ENCODE measurements at regions not wholly inside any gene's neighbourhood (a gene's known extent, or its start where the extent isn't known, plus 50 kb on each side); places are given as distances from the start of the nearest gene placed in this dataset.

DNA sequence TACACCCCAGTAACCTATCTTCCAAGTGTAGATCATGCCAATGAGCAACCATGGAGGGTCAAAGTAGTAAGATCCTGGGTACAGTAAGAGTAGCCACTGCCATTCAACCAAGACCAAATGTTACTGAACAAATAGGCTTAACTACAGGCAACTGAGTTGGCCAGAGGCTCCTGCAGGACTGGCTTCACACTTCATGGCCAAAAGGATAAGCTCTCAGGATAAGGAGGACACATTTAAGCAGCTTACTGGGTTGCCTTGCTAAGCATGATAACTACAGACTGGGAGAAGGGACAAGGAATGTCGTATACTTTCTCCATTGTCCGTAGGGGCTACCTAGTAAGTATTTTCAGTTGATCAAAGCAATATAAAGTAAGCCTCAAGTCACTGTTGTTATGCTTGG is 174.7 kb downstream of the INO80D start:
- TF ChIP-seq, protein P1, sequence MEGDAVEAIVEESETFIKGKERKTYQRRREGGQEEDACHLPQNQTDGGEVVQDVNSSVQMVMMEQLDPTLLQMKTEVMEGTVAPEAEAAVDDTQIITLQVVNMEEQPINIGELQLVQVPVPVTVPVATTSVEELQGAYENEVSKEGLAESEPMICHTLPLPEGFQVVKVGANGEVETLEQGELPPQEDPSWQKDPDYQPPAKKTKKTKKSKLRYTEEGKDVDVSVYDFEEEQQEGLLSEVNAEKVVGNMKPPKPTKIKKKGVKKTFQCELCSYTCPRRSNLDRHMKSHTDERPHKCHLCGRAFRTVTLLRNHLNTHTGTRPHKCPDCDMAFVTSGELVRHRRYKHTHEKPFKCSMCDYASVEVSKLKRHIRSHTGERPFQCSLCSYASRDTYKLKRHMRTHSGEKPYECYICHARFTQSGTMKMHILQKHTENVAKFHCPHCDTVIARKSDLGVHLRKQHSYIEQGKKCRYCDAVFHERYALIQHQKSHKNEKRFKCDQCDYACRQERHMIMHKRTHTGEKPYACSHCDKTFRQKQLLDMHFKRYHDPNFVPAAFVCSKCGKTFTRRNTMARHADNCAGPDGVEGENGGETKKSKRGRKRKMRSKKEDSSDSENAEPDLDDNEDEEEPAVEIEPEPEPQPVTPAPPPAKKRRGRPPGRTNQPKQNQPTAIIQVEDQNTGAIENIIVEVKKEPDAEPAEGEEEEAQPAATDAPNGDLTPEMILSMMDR (IDR thresholded peaks at IDR 0.05; ENCODE audit: unreplicated experiment) = no peak
- peaks cover 24% of the 10 kb centered on the region for H3K27me3 Mint-ChIP-seq (ENCODE audit: insufficient read depth, unreplicated experiment)
- DNase-seq (ENCODE audit: unreplicated experiment) = no peak
- no TSS peak for BruUV-seq (replicated peaks)
- no peak overlapping the region for H3K4me3 Mint-ChIP-seq (ENCODE audit: unreplicated experiment)
- ChIA-PET POLR2A (interaction anchor here (0.7 to 1.6 kb wide), 2 partner anchors 14 to 32 kb away, joined by 3 read pairs; no protein-coding TSS in a partner anchor), CTCF (interaction anchor here (0.7 to 1.3 kb wide), 3 partner anchors 14 to 1208 kb away, joined by 3 to 5 read pairs (median 3); no protein-coding TSS in a partner anchor)
- no peak overlapping the region for H3K27ac Mint-ChIP-seq (ENCODE audit: low read depth, unreplicated experiment)
- H3K36me3 Mint-ChIP-seq (ENCODE audit: insufficient read depth, unreplicated experiment) = no peaks in the 10 kb centered on the region
- intact Hi-C loops (cut with micrococcal nuclease) = no loop called here
- no peaks in the 10 kb centered on the region for H3K4me1 Mint-ChIP-seq (ENCODE audit: insufficient read depth, unreplicated experiment)
- no peaks in the 10 kb centered on the region for H3K9me3 Mint-ChIP-seq (ENCODE audit: unreplicated experiment)

DNA sequence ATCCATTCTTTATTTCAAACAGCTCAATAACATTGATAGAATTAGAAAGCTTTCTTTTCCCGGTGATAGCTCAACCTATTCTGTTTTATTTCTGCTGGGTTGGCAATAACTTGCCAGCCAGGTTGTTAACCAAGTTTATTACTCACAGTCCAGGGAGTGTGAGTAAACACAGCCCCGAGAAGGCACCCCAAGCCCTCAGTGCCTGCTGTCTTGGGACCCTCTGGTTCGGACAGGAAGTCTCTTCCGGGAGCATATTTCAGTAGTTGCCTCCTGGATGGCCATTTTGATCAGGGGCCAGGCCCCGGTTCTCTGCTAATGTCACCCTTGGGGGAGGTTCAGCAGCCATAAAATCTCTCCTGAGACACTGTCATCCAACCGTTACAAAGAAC is 176.8 kb downstream of the INO80D start:
- Mint-ChIP-seq H3K27me3 (ENCODE audit: insufficient read depth, unreplicated experiment) (peaks cover 24% of the 10 kb centered on the region), H3K4me1 (ENCODE audit: insufficient read depth, unreplicated experiment) (no peaks in the 10 kb centered on the region), H3K4me3 (ENCODE audit: unreplicated experiment) (no peak overlapping the region), H3K9me3 (ENCODE audit: unreplicated experiment) (no peaks in the 10 kb centered on the region), H3K36me3 (ENCODE audit: insufficient read depth, unreplicated experiment) (no peaks in the 10 kb centered on the region), H3K27ac (ENCODE audit: low read depth, unreplicated experiment) (no peak overlapping the region)
- ChIA-PET POLR2A (no interaction called here), CTCF (interaction anchor here (1.0 to 2.1 kb wide), 2 partner anchors 18 to 1038 kb away, joined by 3 to 9 read pairs; no protein-coding TSS in a partner anchor)
- TF ChIP-seq, protein P1 (IDR thresholded peaks at IDR 0.05; ENCODE audit: unreplicated experiment) = no peak
- no TSS peak for BruUV-seq (replicated peaks)
- no peak for DNase-seq (ENCODE audit: unreplicated experiment)
- intact Hi-C loops (cut with micrococcal nuclease) = no loop called here

DNA sequence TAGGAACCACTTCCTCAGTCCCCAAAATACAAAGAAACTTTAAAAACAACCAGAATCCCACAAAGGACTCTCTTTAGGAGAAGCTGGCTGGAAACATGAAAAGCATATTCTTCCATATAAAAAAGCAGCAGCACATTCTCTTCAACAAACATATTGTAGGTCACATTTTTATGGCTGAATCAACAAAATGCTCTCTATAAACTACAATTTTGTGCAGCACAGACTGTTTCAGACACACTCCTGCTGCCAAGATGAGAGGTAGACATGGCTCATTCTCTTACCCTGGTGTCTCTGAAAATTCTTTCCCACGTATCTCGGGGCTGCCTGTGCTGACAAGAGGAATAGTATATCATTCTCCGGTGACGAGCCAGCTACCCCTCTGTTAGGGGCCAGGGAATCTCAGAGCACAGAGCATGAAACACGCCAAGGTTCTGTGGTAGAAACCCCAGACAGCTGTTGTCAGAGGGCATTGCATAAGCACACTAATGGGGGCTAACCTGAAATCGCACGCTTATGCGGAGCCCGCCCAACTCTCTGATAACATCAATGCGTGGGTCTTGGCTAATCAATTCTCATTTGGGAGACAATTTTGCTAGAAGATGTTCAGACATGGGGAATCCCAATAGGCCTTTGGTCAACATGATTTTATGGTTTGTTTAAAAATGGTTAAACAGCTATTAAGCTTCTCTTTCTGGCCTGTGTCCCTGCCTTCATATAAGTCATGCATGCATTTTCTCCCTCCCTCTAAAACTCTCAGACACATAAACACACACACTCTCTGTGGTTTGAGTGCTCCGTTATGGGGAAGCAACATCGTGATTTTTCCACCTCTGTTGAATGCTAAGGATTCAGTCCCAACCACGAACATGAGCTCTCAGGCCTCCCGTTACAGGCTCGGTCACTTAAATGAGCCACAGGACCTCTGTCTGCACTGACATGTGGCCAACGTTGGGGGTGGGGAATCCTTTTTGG is 177.5 kb downstream of the INO80D start:
- H3K27ac Mint-ChIP-seq (ENCODE audit: low read depth, unreplicated experiment) = no peak overlapping the region
- BruUV-seq (replicated peaks) = no TSS peak
- no peak for DNase-seq (ENCODE audit: unreplicated experiment)
- intact Hi-C loops (cut with micrococcal nuclease) = no loop called here
- H3K9me3 Mint-ChIP-seq (ENCODE audit: unreplicated experiment) = no peaks in the 10 kb centered on the region
- TF ChIP-seq, protein P1 (IDR thresholded peaks at IDR 0.05; ENCODE audit: unreplicated experiment) = no peak
- H3K36me3 Mint-ChIP-seq (ENCODE audit: insufficient read depth, unreplicated experiment) = no peaks in the 10 kb centered on the region
- CTCF ChIA-PET = interaction anchor here (0.6 to 2.1 kb wide), 4 partner anchors 17 to 1037 kb away, joined by 3 to 9 read pairs (median 3); no protein-coding TSS in a partner anchor
- H3K4me1 Mint-ChIP-seq (ENCODE audit: insufficient read depth, unreplicated experiment) = no peaks in the 10 kb centered on the region
- POLR2A ChIA-PET = no interaction called here
- H3K27me3 Mint-ChIP-seq (ENCODE audit: insufficient read depth, unreplicated experiment) = peaks cover 24% of the 10 kb centered on the region
- H3K4me3 Mint-ChIP-seq (ENCODE audit: unreplicated experiment) = no peak overlapping the region

DNA sequence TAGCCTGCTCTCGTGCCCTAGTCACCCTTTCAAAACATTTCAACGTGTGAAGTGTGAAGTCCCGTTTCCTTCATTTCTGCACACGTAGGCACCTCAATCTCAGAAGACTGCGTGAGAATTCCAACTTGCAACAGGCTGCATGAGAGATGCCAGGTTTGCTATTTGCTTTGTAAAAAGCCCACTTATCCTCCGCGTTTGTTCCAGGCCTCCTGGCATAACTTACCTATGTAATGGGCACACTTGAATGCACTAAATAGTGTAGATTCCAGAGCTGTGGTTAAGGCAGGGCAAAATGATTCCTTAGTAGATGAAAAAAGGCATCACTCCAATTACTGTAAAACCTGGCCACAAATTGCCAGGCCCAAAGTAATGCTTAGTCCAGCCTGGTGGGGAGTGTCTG is 179.6 kb downstream of the INO80D start:
- CTCF ChIA-PET = interaction anchor here (0.6 to 1.0 kb wide), 3 partner anchors 35 to 611 kb away, joined by 3 to 4 read pairs (median 3); no protein-coding TSS in a partner anchor
- H3K27ac Mint-ChIP-seq (ENCODE audit: low read depth, unreplicated experiment) = no peak overlapping the region
- TF ChIP-seq, protein P1 (IDR thresholded peaks at IDR 0.05; ENCODE audit: unreplicated experiment) = no peak

More for the DNA sequence above, 179.6 kb downstream of the INO80D start:
- Mint-ChIP-seq H3K4me3 (ENCODE audit: unreplicated experiment) (no peak overlapping the region), H3K9me3 (ENCODE audit: unreplicated experiment) (no peaks in the 10 kb centered on the region), H3K27me3 (ENCODE audit: insufficient read depth, unreplicated experiment) (peaks cover 24% of the 10 kb centered on the region), H3K36me3 (ENCODE audit: insufficient read depth, unreplicated experiment) (no peaks in the 10 kb centered on the region), H3K4me1 (ENCODE audit: insufficient read depth, unreplicated experiment) (no peaks in the 10 kb centered on the region)
- POLR2A ChIA-PET = no interaction called here
- intact Hi-C loops (cut with micrococcal nuclease) = no loop called here
- no TSS peak for BruUV-seq (replicated peaks)
- DNase-seq (ENCODE audit: unreplicated experiment) = no peak

Data from MCF 10A (cell line).